SK-N-SH (cell line): ENCODE measurements at regions not wholly inside any gene's neighbourhood (a gene's known extent, or its start where the extent isn't known, plus 50 kb on each side); places are given as distances from the start of the nearest gene placed in this dataset.

Source experiments
- CTCF ChIA-PET: fragments of 300-600, 350-600 bp; formaldehyde crosslinking; extraction: SDS; loops from one replicate; lab custom pipeline; 2021; lab: Yijun Ruan, JAX
- POLR2A ChIA-PET: fragments of 350-600 bp; sonication (Branson Sonifier 250); formaldehyde crosslinking; extraction: SDS; loops from one replicate; lab custom pipeline; 2020; ENCODE audit warnings: antibody characterized with exemption, inconsistent platforms; lab: Yijun Ruan, JAX
- DNase-seq: peaks from one replicate; pipeline ENCODE4 v3.0.0; 2012
- H2AFZ ChIP-seq: fragments of 200-600 bp; sonication (generic); 2 replicates; pipeline ENCODE4 v1.8.1; 2016; ENCODE audit warnings: antibody characterized with exemption, mild to moderate bottlenecking, low read depth
- H3F3A ChIP-seq: fragments of 200-600 bp; sonication (generic); replicated peaks from 2 replicates; pipeline ENCODE3; 2016; ENCODE audit warnings: antibody characterized with exemption, mild to moderate bottlenecking; ENCODE audit not compliant: insufficient read depth
- H3K27ac ChIP-seq, 2 experiments: fragments of 200-500 bp in 1 of 2; fragments of 200-600 bp in 1 of 2; sonication (Bioruptor generic) in 1 of 2; sonication (generic), shearing (Covaris generic) in 1 of 2; 2 replicates each; pipeline versions ENCODE4 v1.5.1 to v1.6.1; 2014 to 2016; ENCODE audit warnings: low read depth in 2 of 2, inconsistent platforms in 1 of 2, low read length in 1 of 2, mild to moderate bottlenecking in 1 of 2, mixed read lengths in 1 of 2
- H3K27me3 ChIP-seq: fragments of 200-600 bp; sonication (generic), shearing (Covaris generic); 2 replicates; pipeline ENCODE4 v1.6.1; 2016; ENCODE audit warnings: mixed run types; ENCODE audit not compliant: insufficient read depth
- H3K36me3 ChIP-seq, 2 experiments: fragments of 200-500 bp in 1 of 2; fragments of 200-600 bp in 1 of 2; sonication (Bioruptor generic) in 1 of 2; sonication (generic) in 1 of 2; replicated peaks in 1 of 2; 2 replicates each; pipeline versions ENCODE3 to v1.5.1; 2014 to 2016; ENCODE audit warnings: low read length in 1 of 2, mild to moderate bottlenecking in 1 of 2; ENCODE audit not compliant: insufficient read depth in 2 of 2, control insufficient read depth in 1 of 2
- H3K4me1 ChIP-seq, 2 experiments: fragments of 200-500 bp in 1 of 2; fragments of 200-600 bp in 1 of 2; sonication (Bioruptor generic) in 1 of 2; sonication (generic), shearing (Covaris generic) in 1 of 2; 2 replicates each; pipeline versions ENCODE4 v1.5.1 to v1.6.1; 2014 to 2016; ENCODE audit warnings: low read depth in 1 of 2, low read length in 1 of 2, mixed run types in 1 of 2; ENCODE audit not compliant: insufficient read depth in 2 of 2, control insufficient read depth in 1 of 2
- H3K4me2 ChIP-seq: fragments of 200-600 bp; sonication (generic), shearing (Covaris generic); 2 replicates; pipeline ENCODE4 v1.6.1; 2017; ENCODE audit warnings: mixed run types
- H3K4me3 ChIP-seq, 2 experiments: fragments of 200-500 bp in 1 of 2; fragments of 200-600 bp in 1 of 2; sonication (Bioruptor generic) in 1 of 2; sonication (generic), shearing (Covaris generic) in 1 of 2; 2 replicates each; pipeline versions ENCODE4 v1.5.1 to v1.8.1; 2014 to 2016; ENCODE audit warnings: low read depth in 2 of 2, inconsistent platforms in 1 of 2, low read length in 1 of 2, mild to moderate bottlenecking in 1 of 2, mixed read lengths in 1 of 2, moderate library complexity in 1 of 2
- H3K79me2 ChIP-seq: fragments of 200-600 bp; sonication (generic); 2 replicates; pipeline ENCODE4 v1.8.1; 2017; ENCODE audit warnings: mild to moderate bottlenecking; ENCODE audit not compliant: insufficient read depth
- H3K9ac ChIP-seq: fragments of 200-600 bp; sonication (generic); 2 replicates; pipeline ENCODE4 v1.6.1; 2017; ENCODE audit warnings: mixed run types
- H3K9me2 ChIP-seq: fragments of 200-600 bp; sonication (generic); 2 replicates; pipeline ENCODE4 v1.6.1; 2017; ENCODE audit warnings: mixed run types
- H3K9me3 ChIP-seq: fragments of 200-600 bp; sonication (generic); 2 replicates; pipeline ENCODE4 v1.6.1; 2017; ENCODE audit warnings: mixed run types, mild to moderate bottlenecking, moderate library complexity
- H4K20me1 ChIP-seq: fragments of 200-600 bp; sonication (generic); 2 replicates; pipeline ENCODE4 v1.6.1; 2017; ENCODE audit warnings: mild to moderate bottlenecking, mixed run types; ENCODE audit not compliant: insufficient read depth
- CHD2 ChIP-seq: fragments of 150-350 bp; IDR thresholded peaks from 2 replicates; pipeline ENCODE4 v1.6.1; 2018; ENCODE audit warnings: low read length; ENCODE audit not compliant: partially characterized antibody
- EP300 ChIP-seq, 2 experiments: IDR thresholded peaks; 2 replicates each; pipeline versions ENCODE4 v1.4.0 to v1.6.1; 2012; ENCODE audit warnings: borderline replicate concordance in 1 of 2, low read depth in 1 of 2, low read length in 1 of 2
- EZH2phosphoT487 ChIP-seq: fragments of 200-600 bp; sonication (generic); IDR thresholded peaks from 2 replicates; pipeline ENCODE4 v1.6.1; 2017; ENCODE audit warnings: low read depth, mixed run types, mild to moderate bottlenecking, antibody characterized with exemption, moderate library complexity, borderline replicate concordance
- FOSL2 ChIP-seq: IDR thresholded peaks from 2 replicates; pipeline ENCODE4 v1.4.0; 2012; ENCODE audit warnings: low read depth, mild to moderate bottlenecking, moderate library complexity, borderline replicate concordance
- GATA2 ChIP-seq: sonication (generic); formaldehyde crosslinking; IDR thresholded peaks from 2 replicates; pipeline ENCODE4 v1.5.0; 2020; ENCODE audit warnings: mild to moderate bottlenecking, missing genetic modification reagents
- MEF2A ChIP-seq: IDR thresholded peaks from 2 replicates; pipeline ENCODE4 v1.4.0; 2012; ENCODE audit warnings: low read depth, borderline replicate concordance
- MXI1 ChIP-seq: IDR thresholded peaks from 2 replicates; pipeline ENCODE4 v1.6.1; 2012; ENCODE audit warnings: mild to moderate bottlenecking, low read depth, low read length, improper control_type of control experiment
- NFIC ChIP-seq: IDR thresholded peaks from 2 replicates; pipeline ENCODE4 v1.4.0; 2012; ENCODE audit warnings: borderline replicate concordance
- POLR2AphosphoS5 ChIP-seq: IDR thresholded peaks from 2 replicates; pipeline ENCODE4 v1.6.1; 2012; ENCODE audit warnings: low read depth, low read length
- RAD21 ChIP-seq: IDR thresholded peaks from 2 replicates; pipeline ENCODE4 v1.6.1; 2012; ENCODE audit warnings: mild to moderate bottlenecking, low read length
- RCOR1 ChIP-seq: fragments of 150-350 bp; IDR thresholded peaks from 2 replicates; pipeline ENCODE4 v1.6.1; 2017; ENCODE audit warnings: antibody characterized with exemption, low read length
- SIN3A ChIP-seq: IDR thresholded peaks from 2 replicates; pipeline ENCODE4 v1.6.1; 2012; ENCODE audit warnings: low read depth, mild to moderate bottlenecking, low read length, moderate library complexity, borderline replicate concordance
- TCF12 ChIP-seq: IDR thresholded peaks from 2 replicates; pipeline ENCODE4 v1.4.0; 2012
- YY1 ChIP-seq: IDR thresholded peaks from 2 replicates; pipeline ENCODE4 v1.4.0; 2012; ENCODE audit warnings: low read depth, mild to moderate bottlenecking
- WGBS: methylation state at CpG from one replicate; pipeline ENCODE4 v1.1.6; 2017; ENCODE audit warnings: low lambda C conversion rate; 5-methylcytosine and 5-hydroxymethylcytosine counted together
- TF ChIP-seq, protein P1 (sequence below): IDR thresholded peaks from 2 replicates; pipeline ENCODE4 v1.4.0; 2012; ENCODE audit warnings: low read depth
- TF ChIP-seq, protein P2 (sequence below): IDR thresholded peaks from 2 replicates; pipeline ENCODE4 v1.6.1; 2012; ENCODE audit warnings: mild to moderate bottlenecking, low read depth, low read length, moderate library complexity
- TF ChIP-seq, protein P3 (sequence below): IDR thresholded peaks from 2 replicates; pipeline ENCODE4 v1.4.0; 2012; ENCODE audit warnings: low read depth, borderline replicate concordance
- TF ChIP-seq, protein P4 (sequence below): IDR thresholded peaks from 2 replicates; pipeline ENCODE4; 2012
- TF ChIP-seq, protein P5 (sequence below): fragments of 150-350 bp; IDR thresholded peaks from 2 replicates; pipeline ENCODE4 v1.6.1; 2016; ENCODE audit warnings: mild to moderate bottlenecking, low read depth, low read length
- TF ChIP-seq, protein P6 (sequence below): IDR thresholded peaks from 2 replicates; pipeline ENCODE4 v1.4.0; 2012; ENCODE audit warnings: low read depth, borderline replicate concordance

DNA sequence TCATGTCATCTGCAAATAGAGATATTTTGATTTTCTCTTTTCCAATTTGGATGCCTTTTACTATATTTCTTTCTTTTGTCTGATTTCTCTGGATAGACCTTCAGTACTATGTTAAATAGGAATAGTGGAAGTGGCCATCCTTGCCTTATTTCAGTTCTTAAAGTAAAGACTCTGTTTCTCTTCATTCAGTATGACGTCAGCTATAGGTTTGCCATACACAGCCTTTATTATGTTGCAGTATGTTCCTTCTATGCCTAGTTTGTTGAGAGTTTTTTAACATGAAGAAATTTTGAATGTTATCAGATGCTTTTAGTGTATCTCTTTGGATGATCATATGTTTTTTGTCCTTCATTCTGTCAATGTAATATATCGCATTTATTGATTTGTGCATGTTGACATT, 566.7 kb upstream of the ROBO1 start (continued):
- TF ChIP-seq EZH2phosphoT487 (no peak), FOSL2 (no peak)
- TF ChIP-seq, protein P1, sequence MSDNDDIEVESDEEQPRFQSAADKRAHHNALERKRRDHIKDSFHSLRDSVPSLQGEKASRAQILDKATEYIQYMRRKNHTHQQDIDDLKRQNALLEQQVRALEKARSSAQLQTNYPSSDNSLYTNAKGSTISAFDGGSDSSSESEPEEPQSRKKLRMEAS: no peak

DNA sequence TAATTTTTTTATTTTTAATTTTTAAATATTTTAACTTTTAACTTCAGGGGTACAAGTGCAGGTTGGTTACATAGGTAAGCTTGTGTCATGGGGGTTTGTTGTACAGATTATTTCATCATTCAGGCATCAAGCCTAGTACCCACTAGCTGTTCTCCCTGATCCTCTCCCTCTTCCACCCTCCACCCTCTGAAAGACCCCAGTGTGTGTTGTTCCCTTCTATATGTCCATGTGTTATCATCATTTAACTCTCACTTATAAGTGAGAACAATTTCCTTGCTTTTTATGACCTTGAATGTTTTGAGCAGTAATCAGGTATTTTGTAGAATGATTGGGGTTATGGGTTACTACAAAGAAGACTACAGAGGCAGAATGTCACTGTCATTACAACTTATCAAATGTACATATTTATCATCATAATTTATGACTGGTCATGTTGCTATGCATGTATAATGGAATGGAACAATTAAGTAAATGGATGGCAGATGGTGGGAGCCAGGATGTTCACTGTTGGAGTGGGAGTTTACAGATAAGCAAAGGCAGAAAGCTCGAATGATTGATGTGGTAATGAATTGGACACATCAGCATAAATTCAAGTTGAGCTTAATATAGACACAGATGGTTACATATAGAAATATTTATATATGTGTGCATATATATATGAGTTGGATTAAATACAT, 563.8 kb upstream of the ROBO1 start:
- Histone ChIP-seq H4K20me1 (no peaks in the 10 kb centered on the region), H2AFZ (no peak overlapping the region), H3K9me3 (no peaks in the 10 kb centered on the region), H3K9ac (no peak overlapping the region), H3K4me3 (no peak overlapping the region), H3K36me3 (no peaks in the 10 kb centered on the region), H3K79me2 (no peaks in the 10 kb centered on the region), H3K4me1 (no peaks in the 10 kb centered on the region), H3K9me2 (0 out of 2 replicates have a peak, but pooled peaks cover 2% of the 10 kb centered on the region), H3K27ac (no peak overlapping the region), H3K27me3 (no peaks in the 10 kb centered on the region), H3F3A (no peaks in the 10 kb centered on the region)
- ChIA-PET CTCF (no interaction called here), POLR2A (no interaction called here)
- DNase-seq: peak; percentile 36
- 19% methylated on average over 1 of the region's 1 CpG for WGBS
- TF ChIP-seq, protein P2, sequence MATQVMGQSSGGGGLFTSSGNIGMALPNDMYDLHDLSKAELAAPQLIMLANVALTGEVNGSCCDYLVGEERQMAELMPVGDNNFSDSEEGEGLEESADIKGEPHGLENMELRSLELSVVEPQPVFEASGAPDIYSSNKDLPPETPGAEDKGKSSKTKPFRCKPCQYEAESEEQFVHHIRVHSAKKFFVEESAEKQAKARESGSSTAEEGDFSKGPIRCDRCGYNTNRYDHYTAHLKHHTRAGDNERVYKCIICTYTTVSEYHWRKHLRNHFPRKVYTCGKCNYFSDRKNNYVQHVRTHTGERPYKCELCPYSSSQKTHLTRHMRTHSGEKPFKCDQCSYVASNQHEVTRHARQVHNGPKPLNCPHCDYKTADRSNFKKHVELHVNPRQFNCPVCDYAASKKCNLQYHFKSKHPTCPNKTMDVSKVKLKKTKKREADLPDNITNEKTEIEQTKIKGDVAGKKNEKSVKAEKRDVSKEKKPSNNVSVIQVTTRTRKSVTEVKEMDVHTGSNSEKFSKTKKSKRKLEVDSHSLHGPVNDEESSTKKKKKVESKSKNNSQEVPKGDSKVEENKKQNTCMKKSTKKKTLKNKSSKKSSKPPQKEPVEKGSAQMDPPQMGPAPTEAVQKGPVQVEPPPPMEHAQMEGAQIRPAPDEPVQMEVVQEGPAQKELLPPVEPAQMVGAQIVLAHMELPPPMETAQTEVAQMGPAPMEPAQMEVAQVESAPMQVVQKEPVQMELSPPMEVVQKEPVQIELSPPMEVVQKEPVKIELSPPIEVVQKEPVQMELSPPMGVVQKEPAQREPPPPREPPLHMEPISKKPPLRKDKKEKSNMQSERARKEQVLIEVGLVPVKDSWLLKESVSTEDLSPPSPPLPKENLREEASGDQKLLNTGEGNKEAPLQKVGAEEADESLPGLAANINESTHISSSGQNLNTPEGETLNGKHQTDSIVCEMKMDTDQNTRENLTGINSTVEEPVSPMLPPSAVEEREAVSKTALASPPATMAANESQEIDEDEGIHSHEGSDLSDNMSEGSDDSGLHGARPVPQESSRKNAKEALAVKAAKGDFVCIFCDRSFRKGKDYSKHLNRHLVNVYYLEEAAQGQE: no peak
- TF ChIP-seq GATA2 (CRISPR knock-in tag) (peak; percentile 56), POLR2AphosphoS5 (no peak), EP300 (IDR thresholded peaks at IDR 0.05; ENCODE audit: borderline replicate concordance in 1 of 2, low read depth in 1 of 2, low read length in 1 of 2) (peak in 1 of 2 experiments; percentile 75; a peak in 2 of 4 replicates), MEF2A (no peak), RCOR1 (peak; percentile 57; the same call in 1 of the 2 replicates), NFIC (no peak), SIN3A (no peak), MXI1 (no peak), RAD21 (0 out of 2 replicates have a peak, but pooled peaks have one; percentile 3), CHD2 (no peak), TCF12 (peak; percentile 20; the same call in 1 of the 2 replicates), YY1 (no peak)
- TF ChIP-seq, protein P1: no peak
- TF ChIP-seq, protein P3, sequence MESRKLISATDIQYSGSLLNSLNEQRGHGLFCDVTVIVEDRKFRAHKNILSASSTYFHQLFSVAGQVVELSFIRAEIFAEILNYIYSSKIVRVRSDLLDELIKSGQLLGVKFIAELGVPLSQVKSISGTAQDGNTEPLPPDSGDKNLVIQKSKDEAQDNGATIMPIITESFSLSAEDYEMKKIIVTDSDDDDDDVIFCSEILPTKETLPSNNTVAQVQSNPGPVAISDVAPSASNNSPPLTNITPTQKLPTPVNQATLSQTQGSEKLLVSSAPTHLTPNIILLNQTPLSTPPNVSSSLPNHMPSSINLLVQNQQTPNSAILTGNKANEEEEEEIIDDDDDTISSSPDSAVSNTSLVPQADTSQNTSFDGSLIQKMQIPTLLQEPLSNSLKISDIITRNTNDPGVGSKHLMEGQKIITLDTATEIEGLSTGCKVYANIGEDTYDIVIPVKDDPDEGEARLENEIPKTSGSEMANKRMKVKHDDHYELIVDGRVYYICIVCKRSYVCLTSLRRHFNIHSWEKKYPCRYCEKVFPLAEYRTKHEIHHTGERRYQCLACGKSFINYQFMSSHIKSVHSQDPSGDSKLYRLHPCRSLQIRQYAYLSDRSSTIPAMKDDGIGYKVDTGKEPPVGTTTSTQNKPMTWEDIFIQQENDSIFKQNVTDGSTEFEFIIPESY: no peak
- TF ChIP-seq, protein P4, sequence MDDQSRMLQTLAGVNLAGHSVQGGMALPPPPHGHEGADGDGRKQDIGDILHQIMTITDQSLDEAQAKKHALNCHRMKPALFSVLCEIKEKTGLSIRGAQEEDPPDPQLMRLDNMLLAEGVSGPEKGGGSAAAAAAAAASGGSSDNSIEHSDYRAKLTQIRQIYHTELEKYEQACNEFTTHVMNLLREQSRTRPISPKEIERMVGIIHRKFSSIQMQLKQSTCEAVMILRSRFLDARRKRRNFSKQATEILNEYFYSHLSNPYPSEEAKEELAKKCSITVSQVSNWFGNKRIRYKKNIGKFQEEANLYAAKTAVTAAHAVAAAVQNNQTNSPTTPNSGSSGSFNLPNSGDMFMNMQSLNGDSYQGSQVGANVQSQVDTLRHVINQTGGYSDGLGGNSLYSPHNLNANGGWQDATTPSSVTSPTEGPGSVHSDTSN: peak; percentile 4; the same call in 1 of the 2 replicates
- TF ChIP-seq, protein P5, sequence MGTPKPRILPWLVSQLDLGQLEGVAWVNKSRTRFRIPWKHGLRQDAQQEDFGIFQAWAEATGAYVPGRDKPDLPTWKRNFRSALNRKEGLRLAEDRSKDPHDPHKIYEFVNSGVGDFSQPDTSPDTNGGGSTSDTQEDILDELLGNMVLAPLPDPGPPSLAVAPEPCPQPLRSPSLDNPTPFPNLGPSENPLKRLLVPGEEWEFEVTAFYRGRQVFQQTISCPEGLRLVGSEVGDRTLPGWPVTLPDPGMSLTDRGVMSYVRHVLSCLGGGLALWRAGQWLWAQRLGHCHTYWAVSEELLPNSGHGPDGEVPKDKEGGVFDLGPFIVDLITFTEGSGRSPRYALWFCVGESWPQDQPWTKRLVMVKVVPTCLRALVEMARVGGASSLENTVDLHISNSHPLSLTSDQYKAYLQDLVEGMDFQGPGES: no peak
- TF ChIP-seq, protein P6, sequence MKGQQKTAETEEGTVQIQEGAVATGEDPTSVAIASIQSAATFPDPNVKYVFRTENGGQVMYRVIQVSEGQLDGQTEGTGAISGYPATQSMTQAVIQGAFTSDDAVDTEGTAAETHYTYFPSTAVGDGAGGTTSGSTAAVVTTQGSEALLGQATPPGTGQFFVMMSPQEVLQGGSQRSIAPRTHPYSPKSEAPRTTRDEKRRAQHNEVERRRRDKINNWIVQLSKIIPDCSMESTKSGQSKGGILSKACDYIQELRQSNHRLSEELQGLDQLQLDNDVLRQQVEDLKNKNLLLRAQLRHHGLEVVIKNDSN: no peak
- TF ChIP-seq, all 33 proteins: peak for 6
- no peak overlapping the region for H3K4me2 ChIP-seq
